ENCODE measurements at regions not wholly inside any gene's neighbourhood (a gene's known extent, or its start where the extent isn't known, plus 50 kb on each side); places are given as distances from the start of the nearest gene placed in this dataset.

GRCh38 chr2:107570876-107571275, 255.8 kb upstream of the RGPD4 start:
- TF ChIP-seq CTCF (IDR thresholded peaks at IDR 0.05): no peak
- no peak for TF ChIP-seq POLR2A (IDR thresholded peaks at IDR 0.05)
